ENCODE measurements at regions not wholly inside any gene's neighbourhood (a gene's known extent, or its start where the extent isn't known, plus 50 kb on each side); places are given as distances from the start of the nearest gene placed in this dataset.

DNA sequence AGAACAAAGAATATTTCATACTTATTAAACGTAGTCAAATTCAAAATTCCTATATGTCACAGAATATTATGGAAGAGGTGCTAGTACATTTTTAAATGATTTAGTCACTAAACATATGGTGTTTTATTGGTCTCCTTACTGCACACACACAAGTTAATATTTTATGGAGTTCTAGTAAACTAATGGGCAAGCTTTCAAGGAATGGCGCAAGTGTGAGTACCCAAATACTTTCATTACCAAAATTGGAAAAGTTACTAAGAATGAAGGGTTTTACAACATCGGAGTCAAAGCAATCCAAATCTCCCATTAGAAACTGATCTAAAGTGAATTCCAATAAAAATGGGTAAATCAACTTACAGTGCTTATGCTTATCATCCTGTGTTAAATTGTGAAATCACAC, 921.9 kb downstream of the ADGRL2 start:
- no peak overlapping the region for H2AK5ac ChIP-seq (ENCODE audit: low read length)
- no peak overlapping the region for H2AFZ ChIP-seq (ENCODE audit: insufficient read depth, low read length, poor library complexity)
- no peaks in the 10 kb centered on the region for H3K4me1 ChIP-seq (ENCODE audit: control insufficient read depth in 1 of 2, insufficient read depth in 2 of 2, low read length in 2 of 2)
- H3K9ac ChIP-seq (ENCODE audit: low read length): no peak overlapping the region
- no peaks in the 10 kb centered on the region for H3K9me3 ChIP-seq (ENCODE audit: insufficient read depth, low read depth, low read length)
- DNase-seq: no peak
- no peak overlapping the region for H2BK120ac ChIP-seq (ENCODE audit: insufficient read depth, low read length, poor library complexity)
- no peak overlapping the region for H3K4me3 ChIP-seq (ENCODE audit: low read depth, low read length)
- no peak overlapping the region for H3K14ac ChIP-seq (ENCODE audit: low read length)
- H4K12ac ChIP-seq (ENCODE audit: low read depth, low read length): no peak overlapping the region
- H3K36me3 ChIP-seq (ENCODE audit: control insufficient read depth in 1 of 2, insufficient read depth in 2 of 2, low read length in 2 of 2): no peaks in the 10 kb centered on the region
- no peaks in the 10 kb centered on the region for H3K27me3 ChIP-seq (ENCODE audit: insufficient read depth, low read length)
- H3K79me1 ChIP-seq (ENCODE audit: low read length): no peaks in the 10 kb centered on the region
- H2BK12ac ChIP-seq (ENCODE audit: low read length): no peak overlapping the region
- H3K23ac ChIP-seq (ENCODE audit: low read length): no peak overlapping the region
- H3K18ac ChIP-seq (ENCODE audit: low read length): no peak overlapping the region
- H4K8ac ChIP-seq (ENCODE audit: low read depth, low read length): no peak overlapping the region
- H2BK5ac ChIP-seq (ENCODE audit: low read depth, low read length, poor library complexity): no peak overlapping the region
- no CpG with 5 or more reads among the region's 3 CpGs for WGBS (ENCODE audit: extremely low coverage, insufficient coverage, insufficient read length)
- H4K91ac ChIP-seq (ENCODE audit: low read depth, low read length): no peak overlapping the region
- H3K4ac ChIP-seq (ENCODE audit: low read depth, low read length): no peak overlapping the region
- no peak overlapping the region for H3K27ac ChIP-seq (ENCODE audit: low read depth, low read length)
- no peaks in the 10 kb centered on the region for H3K79me2 ChIP-seq (ENCODE audit: control insufficient read depth, insufficient read depth, low read length, poor library complexity)
- no peak overlapping the region for H3K4me2 ChIP-seq (ENCODE audit: low read length)

GRCh38 chr1:82721702-82722101, 921.0 kb downstream of the ADGRL2 start:
- Histone ChIP-seq H4K8ac (ENCODE audit: low read depth, low read length) (no peak overlapping the region), H3K4me3 (ENCODE audit: low read depth, low read length) (no peak overlapping the region), H3K79me2 (ENCODE audit: control insufficient read depth, insufficient read depth, low read length, poor library complexity) (no peaks in the 10 kb centered on the region), H2AFZ (ENCODE audit: insufficient read depth, low read length, poor library complexity) (no peak overlapping the region), H2BK120ac (ENCODE audit: insufficient read depth, low read length, poor library complexity) (no peak overlapping the region), H2BK12ac (ENCODE audit: low read length) (no peak overlapping the region), H3K23ac (ENCODE audit: low read length) (no peak overlapping the region), H3K18ac (ENCODE audit: low read length) (no peak overlapping the region), H3K9ac (ENCODE audit: low read length) (no peak overlapping the region), H3K36me3 (ENCODE audit: control insufficient read depth in 1 of 2, insufficient read depth in 2 of 2, low read length in 2 of 2) (no peaks in the 10 kb centered on the region), H4K91ac (ENCODE audit: low read depth, low read length) (no peak overlapping the region), H3K4ac (ENCODE audit: low read depth, low read length) (no peak overlapping the region), H4K12ac (ENCODE audit: low read depth, low read length) (no peak overlapping the region), H3K4me1 (ENCODE audit: control insufficient read depth in 1 of 2, insufficient read depth in 2 of 2, low read length in 2 of 2) (no peaks in the 10 kb centered on the region), H3K27me3 (ENCODE audit: insufficient read depth, low read length) (no peaks in the 10 kb centered on the region), H2BK5ac (ENCODE audit: low read depth, low read length, poor library complexity) (no peak overlapping the region), H3K4me2 (ENCODE audit: low read length) (no peak overlapping the region), H3K27ac (ENCODE audit: low read depth, low read length) (no peak overlapping the region), H2AK5ac (ENCODE audit: low read length) (no peak overlapping the region), H3K9me3 (ENCODE audit: insufficient read depth, low read depth, low read length) (no peaks in the 10 kb centered on the region), H3K79me1 (ENCODE audit: low read length) (no peaks in the 10 kb centered on the region), H3K14ac (ENCODE audit: low read length) (no peak overlapping the region)
- DNase-seq: no peak
- WGBS (ENCODE audit: extremely low coverage, insufficient coverage, insufficient read length): no CpG with 5 or more reads among the region's 3 CpGs

DNA sequence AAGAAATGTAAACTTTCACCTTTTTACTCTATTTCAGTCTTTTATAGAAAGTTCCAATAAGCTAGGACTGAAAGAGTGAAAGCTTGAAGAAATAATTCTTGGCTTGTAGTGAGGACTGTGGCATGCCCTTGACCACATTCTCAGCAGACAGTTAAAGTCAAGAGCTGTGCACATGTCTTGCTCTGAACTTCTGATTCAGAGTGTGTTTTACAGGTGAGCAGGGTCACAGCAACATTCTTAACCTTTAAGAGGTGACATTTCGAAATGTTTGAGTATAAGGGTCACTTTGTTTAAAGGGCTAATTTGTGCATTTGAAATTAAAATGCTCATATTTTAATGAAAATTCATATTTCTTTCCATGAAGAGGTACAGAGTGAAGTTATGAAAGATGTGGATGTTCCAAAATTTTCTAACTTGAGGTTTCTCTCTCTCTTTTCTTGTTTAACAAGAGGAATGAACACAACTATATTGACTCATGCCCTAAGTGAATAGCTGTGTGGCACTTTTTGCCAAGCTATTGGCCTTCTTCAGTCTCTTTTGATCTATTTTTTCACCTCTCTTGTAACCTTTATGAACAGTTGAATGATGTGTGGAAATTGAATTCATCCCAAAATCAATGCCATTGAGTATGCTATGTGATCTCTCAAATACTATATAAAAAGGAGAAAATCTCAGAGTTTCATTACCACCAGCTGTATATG, 918.1 kb downstream of the ADGRL2 start:
- H3K9ac ChIP-seq (ENCODE audit: low read length): no peak overlapping the region
- no peak overlapping the region for H2BK12ac ChIP-seq (ENCODE audit: low read length)
- no peak overlapping the region for H4K12ac ChIP-seq (ENCODE audit: low read depth, low read length)
- no peak overlapping the region for H2AK5ac ChIP-seq (ENCODE audit: low read length)
- H3K36me3 ChIP-seq (ENCODE audit: control insufficient read depth in 1 of 2, insufficient read depth in 2 of 2, low read length in 2 of 2): no peaks in the 10 kb centered on the region
- no peak overlapping the region for H3K27ac ChIP-seq (ENCODE audit: low read depth, low read length)
- no peaks in the 10 kb centered on the region for H3K79me2 ChIP-seq (ENCODE audit: control insufficient read depth, insufficient read depth, low read length, poor library complexity)
- no peak overlapping the region for H3K18ac ChIP-seq (ENCODE audit: low read length)
- H3K27me3 ChIP-seq (ENCODE audit: insufficient read depth, low read length): no peaks in the 10 kb centered on the region
- H2BK120ac ChIP-seq (ENCODE audit: insufficient read depth, low read length, poor library complexity): no peak overlapping the region
- no peak overlapping the region for H2AFZ ChIP-seq (ENCODE audit: insufficient read depth, low read length, poor library complexity)
- H3K79me1 ChIP-seq (ENCODE audit: low read length): no peaks in the 10 kb centered on the region
- H4K8ac ChIP-seq (ENCODE audit: low read depth, low read length): no peak overlapping the region
- no peak for DNase-seq
- H2BK5ac ChIP-seq (ENCODE audit: low read depth, low read length, poor library complexity): no peak overlapping the region
- H3K23ac ChIP-seq (ENCODE audit: low read length): no peak overlapping the region
- no peak overlapping the region for H3K4me2 ChIP-seq (ENCODE audit: low read length)
- H3K4me1 ChIP-seq (ENCODE audit: control insufficient read depth in 1 of 2, insufficient read depth in 2 of 2, low read length in 2 of 2): no peaks in the 10 kb centered on the region
- no peak overlapping the region for H3K4me3 ChIP-seq (ENCODE audit: low read depth, low read length)
- no peaks in the 10 kb centered on the region for H3K9me3 ChIP-seq (ENCODE audit: insufficient read depth, low read depth, low read length)
- no peak overlapping the region for H3K14ac ChIP-seq (ENCODE audit: low read length)
- WGBS (ENCODE audit: extremely low coverage, insufficient coverage, insufficient read length): no CpG with 5 or more reads among the region's 1 CpG
- H4K91ac ChIP-seq (ENCODE audit: low read depth, low read length): no peak overlapping the region
- H3K4ac ChIP-seq (ENCODE audit: low read depth, low read length): no peak overlapping the region

DNA sequence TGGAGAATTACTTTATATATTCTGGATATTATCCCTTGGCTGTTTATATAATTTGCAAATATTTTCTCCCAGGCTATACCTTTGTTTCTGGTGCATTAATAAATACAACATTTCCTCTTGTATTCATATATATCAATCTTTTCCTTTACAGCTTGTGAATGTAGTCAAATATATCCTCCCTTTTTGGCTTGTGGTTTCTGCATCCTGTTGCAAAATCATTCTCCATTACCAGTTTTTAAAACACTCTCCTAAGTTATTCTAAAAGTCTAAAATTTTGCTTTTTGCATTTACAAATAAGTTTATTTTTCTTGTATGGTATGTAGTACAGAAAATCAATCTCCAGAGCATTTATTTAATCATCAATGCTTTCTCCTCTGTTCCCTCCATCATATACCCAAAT, 909.4 kb downstream of the ADGRL2 start:
- H2AFZ ChIP-seq (ENCODE audit: insufficient read depth, low read length, poor library complexity): no peak overlapping the region
- no peak overlapping the region for H3K27ac ChIP-seq (ENCODE audit: low read depth, low read length)
- no peak overlapping the region for H4K12ac ChIP-seq (ENCODE audit: low read depth, low read length)
- no peak overlapping the region for H2BK12ac ChIP-seq (ENCODE audit: low read length)
- no peak overlapping the region for H3K4me3 ChIP-seq (ENCODE audit: low read depth, low read length)
- no peak overlapping the region for H4K8ac ChIP-seq (ENCODE audit: low read depth, low read length)
- H3K9me3 ChIP-seq (ENCODE audit: insufficient read depth, low read depth, low read length): no peaks in the 10 kb centered on the region
- no peaks in the 10 kb centered on the region for H3K79me1 ChIP-seq (ENCODE audit: low read length)
- H3K4ac ChIP-seq (ENCODE audit: low read depth, low read length): no peak overlapping the region
- no peak overlapping the region for H4K91ac ChIP-seq (ENCODE audit: low read depth, low read length)
- no peak overlapping the region for H3K18ac ChIP-seq (ENCODE audit: low read length)
- H2AK5ac ChIP-seq (ENCODE audit: low read length): no peak overlapping the region
- no peak overlapping the region for H3K23ac ChIP-seq (ENCODE audit: low read length)
- no peak overlapping the region for H3K14ac ChIP-seq (ENCODE audit: low read length)
- H3K4me2 ChIP-seq (ENCODE audit: low read length): no peak overlapping the region
- H3K9ac ChIP-seq (ENCODE audit: low read length): no peak overlapping the region
- no peaks in the 10 kb centered on the region for H3K27me3 ChIP-seq (ENCODE audit: insufficient read depth, low read length)
- H2BK120ac ChIP-seq (ENCODE audit: insufficient read depth, low read length, poor library complexity): no peak overlapping the region
- no peaks in the 10 kb centered on the region for H3K4me1 ChIP-seq (ENCODE audit: control insufficient read depth in 1 of 2, insufficient read depth in 2 of 2, low read length in 2 of 2)
- no peaks in the 10 kb centered on the region for H3K36me3 ChIP-seq (ENCODE audit: control insufficient read depth in 1 of 2, insufficient read depth in 2 of 2, low read length in 2 of 2)
- DNase-seq: no peak
- H3K79me2 ChIP-seq (ENCODE audit: control insufficient read depth, insufficient read depth, low read length, poor library complexity): no peaks in the 10 kb centered on the region
- no peak overlapping the region for H2BK5ac ChIP-seq (ENCODE audit: low read depth, low read length, poor library complexity)
